ENCODE measurements at regions not wholly inside any gene's neighbourhood (a gene's known extent, or its start where the extent isn't known, plus 50 kb on each side); places are given as distances from the start of the nearest gene placed in this dataset.

DNA sequence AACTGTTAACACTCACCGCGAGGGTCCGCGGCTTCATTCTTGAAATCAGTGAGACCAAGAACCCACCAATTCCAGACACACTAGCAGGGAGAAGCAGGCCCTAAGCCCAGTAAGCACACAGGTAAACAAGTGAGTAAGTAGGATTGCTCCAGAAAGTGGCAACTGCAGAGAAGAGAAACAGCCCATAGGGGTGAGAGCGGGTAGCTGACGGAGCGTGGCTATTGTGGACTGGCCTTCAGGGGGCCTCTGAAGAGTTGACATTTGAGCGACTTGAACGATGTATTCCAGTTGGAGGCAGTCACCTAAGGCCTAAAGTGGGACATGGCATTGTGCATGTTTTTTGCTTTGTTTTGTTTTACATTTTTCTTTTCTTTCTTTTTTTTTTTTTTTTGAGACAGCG is 74.2 kb downstream of the TSPAN17 start:
- Histone ChIP-seq H3K4me2 (ENCODE audit: low read length) (no peak overlapping the region), H3K9me3 (ENCODE audit: low read length) (no peaks in the 10 kb centered on the region), H3K79me2 (ENCODE audit: insufficient read depth, low read depth, low read length) (no peaks in the 10 kb centered on the region), H3K36me3 (ENCODE audit: insufficient read depth, low read length) (no peaks in the 10 kb centered on the region), H3K4me1 (ENCODE audit: insufficient read depth, low read length, poor library complexity, severe bottlenecking) (no peaks in the 10 kb centered on the region), H3K27ac (ENCODE audit: low read depth, low read length, poor library complexity, severe bottlenecking) (no peak overlapping the region), H4K20me1 (ENCODE audit: insufficient read depth, low read length) (no peaks in the 10 kb centered on the region), H2AFZ (ENCODE audit: low read length) (no peak overlapping the region), H3K4me3 (ENCODE audit: low read depth, low read length, poor library complexity, severe bottlenecking) (no peak overlapping the region), H3K9me2 (ENCODE audit: insufficient read depth, low read length) (no peaks in the 10 kb centered on the region)
- intact Hi-C loops (cut with micrococcal nuclease; ENCODE audit: unreplicated experiment): no loop called here
- POLR2A ChIA-PET: no interaction called here
- no TSS peak for BruUV-seq (replicated peaks)
- no peak for DNase-seq (ENCODE audit: low spot score)
- TF ChIP-seq, protein P1, sequence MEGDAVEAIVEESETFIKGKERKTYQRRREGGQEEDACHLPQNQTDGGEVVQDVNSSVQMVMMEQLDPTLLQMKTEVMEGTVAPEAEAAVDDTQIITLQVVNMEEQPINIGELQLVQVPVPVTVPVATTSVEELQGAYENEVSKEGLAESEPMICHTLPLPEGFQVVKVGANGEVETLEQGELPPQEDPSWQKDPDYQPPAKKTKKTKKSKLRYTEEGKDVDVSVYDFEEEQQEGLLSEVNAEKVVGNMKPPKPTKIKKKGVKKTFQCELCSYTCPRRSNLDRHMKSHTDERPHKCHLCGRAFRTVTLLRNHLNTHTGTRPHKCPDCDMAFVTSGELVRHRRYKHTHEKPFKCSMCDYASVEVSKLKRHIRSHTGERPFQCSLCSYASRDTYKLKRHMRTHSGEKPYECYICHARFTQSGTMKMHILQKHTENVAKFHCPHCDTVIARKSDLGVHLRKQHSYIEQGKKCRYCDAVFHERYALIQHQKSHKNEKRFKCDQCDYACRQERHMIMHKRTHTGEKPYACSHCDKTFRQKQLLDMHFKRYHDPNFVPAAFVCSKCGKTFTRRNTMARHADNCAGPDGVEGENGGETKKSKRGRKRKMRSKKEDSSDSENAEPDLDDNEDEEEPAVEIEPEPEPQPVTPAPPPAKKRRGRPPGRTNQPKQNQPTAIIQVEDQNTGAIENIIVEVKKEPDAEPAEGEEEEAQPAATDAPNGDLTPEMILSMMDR (conservative IDR thresholded peaks at IDR 0.05; ENCODE audit: low read length): no peak
- TF ChIP-seq EZH2phosphoT487 (IDR thresholded peaks at IDR 0.05; ENCODE audit: borderline replicate concordance, low read depth, low read length): no peak
- CTCF ChIA-PET (ENCODE audit: unreplicated experiment): no interaction called here

GRCh38 chr5:176722757-176723156 is 75.5 kb downstream of the TSPAN17 start:
- H3K9me3 ChIP-seq (ENCODE audit: low read length): no peaks in the 10 kb centered on the region
- no peak for DNase-seq (ENCODE audit: low spot score)
- no peaks in the 10 kb centered on the region for H3K9me2 ChIP-seq (ENCODE audit: insufficient read depth, low read length)
- TF ChIP-seq, protein P1 (conservative IDR thresholded peaks at IDR 0.05; ENCODE audit: low read length): no peak
- TF ChIP-seq EZH2phosphoT487 (IDR thresholded peaks at IDR 0.05; ENCODE audit: borderline replicate concordance, low read depth, low read length): no peak
- no peaks in the 10 kb centered on the region for H3K79me2 ChIP-seq (ENCODE audit: insufficient read depth, low read depth, low read length)
- no peak overlapping the region for H2AFZ ChIP-seq (ENCODE audit: low read length)
- H4K20me1 ChIP-seq (ENCODE audit: insufficient read depth, low read length): no peaks in the 10 kb centered on the region
- BruUV-seq (replicated peaks): no TSS peak
- intact Hi-C loops (cut with micrococcal nuclease; ENCODE audit: unreplicated experiment): no loop called here
- CTCF ChIA-PET (ENCODE audit: unreplicated experiment): no interaction called here
- POLR2A ChIA-PET: no interaction called here
- no peaks in the 10 kb centered on the region for H3K36me3 ChIP-seq (ENCODE audit: insufficient read depth, low read length)
- H3K4me2 ChIP-seq (ENCODE audit: low read length): no peak overlapping the region
- no peak overlapping the region for H3K4me3 ChIP-seq (ENCODE audit: low read depth, low read length, poor library complexity, severe bottlenecking)
- no peaks in the 10 kb centered on the region for H3K4me1 ChIP-seq (ENCODE audit: insufficient read depth, low read length, poor library complexity, severe bottlenecking)
- no peak overlapping the region for H3K27ac ChIP-seq (ENCODE audit: low read depth, low read length, poor library complexity, severe bottlenecking)

DNA sequence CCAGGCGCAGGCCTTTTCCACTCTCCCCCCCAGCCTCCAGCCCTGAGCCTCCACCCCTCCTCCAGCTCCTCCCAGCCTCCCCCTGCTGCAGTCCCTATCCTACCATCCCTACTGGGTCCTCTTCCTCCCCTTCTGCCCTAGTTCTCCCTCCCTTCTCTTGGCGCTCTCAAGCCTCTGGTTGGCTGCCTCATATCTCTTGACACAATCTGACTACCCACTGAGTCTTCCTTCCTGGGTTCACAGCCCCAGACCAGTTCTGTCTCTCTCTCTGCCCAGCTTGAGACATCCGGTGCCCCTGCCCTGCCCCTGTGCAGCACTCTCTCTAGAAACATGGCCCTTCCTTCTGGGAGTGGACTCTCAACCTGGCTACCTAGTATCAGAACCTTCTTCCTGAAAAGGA is 76.2 kb downstream of the TSPAN17 start:
- H3K36me3 ChIP-seq (ENCODE audit: insufficient read depth, low read length): no peaks in the 10 kb centered on the region
- no peaks in the 10 kb centered on the region for H3K9me3 ChIP-seq (ENCODE audit: low read length)
- no TSS peak for BruUV-seq (replicated peaks)
- no peak for TF ChIP-seq EZH2phosphoT487 (IDR thresholded peaks at IDR 0.05; ENCODE audit: borderline replicate concordance, low read depth, low read length)
- TF ChIP-seq, protein P1 (conservative IDR thresholded peaks at IDR 0.05; ENCODE audit: low read length): no peak
- H3K4me2 ChIP-seq (ENCODE audit: low read length): no peak overlapping the region
- no peak overlapping the region for H3K4me3 ChIP-seq (ENCODE audit: low read depth, low read length, poor library complexity, severe bottlenecking)
- H3K27ac ChIP-seq (ENCODE audit: low read depth, low read length, poor library complexity, severe bottlenecking): no peak overlapping the region
- no peaks in the 10 kb centered on the region for H3K9me2 ChIP-seq (ENCODE audit: insufficient read depth, low read length)
- DNase-seq (ENCODE audit: low spot score): no peak
- H3K4me1 ChIP-seq (ENCODE audit: insufficient read depth, low read length, poor library complexity, severe bottlenecking): no peaks in the 10 kb centered on the region
- H4K20me1 ChIP-seq (ENCODE audit: insufficient read depth, low read length): no peaks in the 10 kb centered on the region
- ChIA-PET CTCF (ENCODE audit: unreplicated experiment) (no interaction called here), POLR2A (no interaction called here)
- H2AFZ ChIP-seq (ENCODE audit: low read length): no peak overlapping the region
- H3K79me2 ChIP-seq (ENCODE audit: insufficient read depth, low read depth, low read length): no peaks in the 10 kb centered on the region
- intact Hi-C loops (cut with micrococcal nuclease; ENCODE audit: unreplicated experiment): no loop called here
